Activated B cell treated with CpG ODN at 0.5 μM for 24 hours (primary cell): ENCODE measurements at regions not wholly inside any gene's neighbourhood (a gene's known extent, or its start where the extent isn't known, plus 50 kb on each side); places are given as distances from the start of the nearest gene placed in this dataset.

Source experiments
- ATAC-seq: fragments of 200-7000 bp; cut with Tn5 transposase; one replicate; pipeline ENCODE4 v1.10.0; 2021; ENCODE audit warnings: low read depth, mild to moderate bottlenecking, moderate library complexity
- CTCF ChIA-PET: fragments of 350-600 bp; sonication (Branson Sonifier 250); formaldehyde crosslinking; loops from one replicate; lab custom pipeline; 2021; ENCODE audit warnings: antibody characterized with exemption; lab: Charles Lee
- POLR2A ChIA-PET: fragments of 350-600 bp; sonication (Branson Sonifier 250); formaldehyde crosslinking; loops from one replicate; lab custom pipeline; 2021; ENCODE audit warnings: antibody characterized with exemption; lab: Charles Lee
- DNase-seq: peaks from one replicate; pipeline ENCODE4 v3.0.0; 2022
- H3K27ac Mint-ChIP-seq: one replicate; pipeline ENCODE4 v1.8.0; 2020; ENCODE audit warnings: mixed read lengths
- H3K27me3 Mint-ChIP-seq: one replicate; pipeline ENCODE4 v1.8.0; 2021; ENCODE audit warnings: mixed read lengths
- H3K36me3 Mint-ChIP-seq: one replicate; pipeline ENCODE4 v1.8.0; 2021; ENCODE audit warnings: low read depth, mixed read lengths
- H3K4me1 Mint-ChIP-seq: one replicate; pipeline ENCODE4 v1.8.0; 2021; ENCODE audit warnings: mixed read lengths
- H3K4me3 Mint-ChIP-seq: one replicate; pipeline ENCODE4 v1.8.0; 2020; ENCODE audit warnings: mild to moderate bottlenecking, mixed read lengths
- H3K9me3 Mint-ChIP-seq: one replicate; pipeline ENCODE4 v1.8.0; 2020; ENCODE audit warnings: mixed read lengths
- CTCF ChIP-seq: fragments of 200-600 bp; IDR thresholded peaks from one replicate; pipeline ENCODE4 v1.8.0; 2022; ENCODE audit warnings: antibody characterized with exemption, mild to moderate bottlenecking
- intact Hi-C: fragments of 100-400 bp; cut with micrococcal nuclease; formaldehyde crosslinking; loops from one replicate; pipeline ENCODE4 v1.15.1; 2024

DNA sequence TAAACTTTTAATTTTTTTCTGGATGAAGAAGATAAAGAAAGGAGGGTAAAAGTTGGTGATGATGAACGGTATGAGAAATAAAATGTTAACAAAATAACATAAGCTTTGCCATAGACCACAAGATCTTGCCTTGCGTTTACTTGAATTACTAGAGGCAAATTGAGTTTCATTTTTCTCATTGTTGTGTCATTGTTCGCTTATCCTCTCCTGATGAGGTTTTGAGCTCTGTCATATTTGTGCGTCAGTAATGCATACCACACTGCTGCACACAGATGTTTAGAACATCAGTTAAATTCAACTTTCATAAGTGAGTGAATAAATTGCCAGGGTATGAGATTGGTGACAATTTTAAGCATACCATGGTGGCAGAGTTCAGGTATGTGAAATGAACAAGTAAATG is 843.6 kb downstream of the SUCLG1 start:
- no peak for TF ChIP-seq CTCF
- Mint-ChIP-seq H3K4me3 (no peak overlapping the region), H3K4me1 (no peaks in the 10 kb centered on the region), H3K9me3 (peaks cover 6% of the 10 kb centered on the region), H3K36me3 (no peaks in the 10 kb centered on the region), H3K27ac (no peak overlapping the region), H3K27me3 (no peaks in the 10 kb centered on the region)
- POLR2A ChIA-PET = no interaction called here
- CTCF ChIA-PET = no interaction called here
- no peak for DNase-seq
- intact Hi-C loops = no loop called here
- no peak for ATAC-seq

- no peak for DNase-seq
- TF ChIP-seq CTCF = no peak
- no peaks in the 10 kb centered on the region for H3K36me3 Mint-ChIP-seq
- no peak for ATAC-seq
- no peak overlapping the region for H3K4me3 Mint-ChIP-seq
- intact Hi-C loops = no loop called here
- CTCF ChIA-PET = no interaction called here
- no peaks in the 10 kb centered on the region for H3K4me1 Mint-ChIP-seq
- peaks cover 16% of the 10 kb centered on the region for H3K9me3 Mint-ChIP-seq
- POLR2A ChIA-PET = no interaction called here
- no peaks in the 10 kb centered on the region for H3K27me3 Mint-ChIP-seq
- H3K27ac Mint-ChIP-seq = no peak overlapping the region
Measured at GRCh38 chr2:83613178-83613577, 845.9 kb downstream of the SUCLG1 start.

- intact Hi-C loops = no loop called here
- Mint-ChIP-seq H3K9me3 (peaks cover 9% of the 10 kb centered on the region), H3K4me1 (no peaks in the 10 kb centered on the region), H3K27ac (no peak overlapping the region), H3K36me3 (no peaks in the 10 kb centered on the region), H3K4me3 (no peak overlapping the region), H3K27me3 (no peaks in the 10 kb centered on the region)
- CTCF ChIA-PET = no interaction called here
- TF ChIP-seq CTCF = no peak
- no peak for ATAC-seq
- DNase-seq = no peak
- POLR2A ChIA-PET = no interaction called here
Measured at GRCh38 chr2:83602753-83603152, 856.3 kb downstream of the SUCLG1 start.

GRCh38 chr2:83596592-83597282 is 862.3 kb downstream of the SUCLG1 start:
- CTCF ChIA-PET = no interaction called here
- Mint-ChIP-seq H3K4me1 (no peaks in the 10 kb centered on the region), H3K4me3 (no peak overlapping the region), H3K9me3 (peaks cover 7% of the 10 kb centered on the region), H3K36me3 (no peaks in the 10 kb centered on the region), H3K27ac (no peak overlapping the region), H3K27me3 (no peaks in the 10 kb centered on the region)
- POLR2A ChIA-PET = no interaction called here
- intact Hi-C loops = no loop called here
- TF ChIP-seq CTCF = no peak
- DNase-seq (no peak), ATAC-seq (no peak)

GRCh38 chr2:83595926-83596325 is 863.2 kb downstream of the SUCLG1 start:
- Mint-ChIP-seq H3K9me3 (peaks cover 7% of the 10 kb centered on the region), H3K27me3 (no peaks in the 10 kb centered on the region), H3K4me1 (no peaks in the 10 kb centered on the region), H3K27ac (no peak overlapping the region), H3K4me3 (no peak overlapping the region), H3K36me3 (no peaks in the 10 kb centered on the region)
- intact Hi-C loops = no loop called here
- no peak for DNase-seq
- no peak for TF ChIP-seq CTCF
- ChIA-PET CTCF (no interaction called here), POLR2A (no interaction called here)
- ATAC-seq = no peak
